GM18508 (cell line): ENCODE measurements at regions not wholly inside any gene's neighbourhood (a gene's known extent, or its start where the extent isn't known, plus 50 kb on each side); places are given as distances from the start of the nearest gene placed in this dataset.
"Not testable (repeated sequence)": the region's sequence is repeated elsewhere in the genome, so short reads cannot be mapped to it uniquely, and the experiment has no call there.

Experiments
- ATAC-seq: cut with Tn5 transposase; IDR thresholded peaks from one replicate; pipeline ENCODE4 v1.9.1; 2021; ENCODE audit warnings: moderate number of reproducible peaks; ENCODE audit not compliant: insufficient read depth, unreplicated experiment

GRCh38 chr13:55977436-55977835, 1163.3 kb upstream of the PRR20A start:
- no peak for ATAC-seq

DNA sequence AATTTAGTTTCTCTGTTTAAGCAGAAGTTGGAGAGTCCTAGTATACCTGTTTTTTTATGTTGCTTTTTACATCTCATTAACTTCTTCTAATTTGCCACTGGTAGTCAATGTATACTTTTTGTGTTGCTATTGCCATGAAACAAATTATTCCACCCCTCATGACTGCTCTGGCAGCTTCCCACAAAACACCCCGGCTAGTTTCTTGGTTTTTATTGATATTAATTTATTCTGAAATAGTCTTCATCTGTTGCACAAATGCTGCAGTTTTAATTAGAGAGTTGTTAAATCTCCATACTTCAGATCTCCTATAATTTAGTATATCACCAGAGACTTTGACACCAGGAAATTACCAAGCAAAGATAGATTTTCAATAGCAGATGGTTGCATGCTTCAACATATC, 1159.3 kb upstream of the PRR20A start:
- ATAC-seq = no peak

GRCh38 chr13:55984026-55984425, 1156.7 kb upstream of the PRR20A start:
- not testable (repeated sequence) for ATAC-seq

DNA sequence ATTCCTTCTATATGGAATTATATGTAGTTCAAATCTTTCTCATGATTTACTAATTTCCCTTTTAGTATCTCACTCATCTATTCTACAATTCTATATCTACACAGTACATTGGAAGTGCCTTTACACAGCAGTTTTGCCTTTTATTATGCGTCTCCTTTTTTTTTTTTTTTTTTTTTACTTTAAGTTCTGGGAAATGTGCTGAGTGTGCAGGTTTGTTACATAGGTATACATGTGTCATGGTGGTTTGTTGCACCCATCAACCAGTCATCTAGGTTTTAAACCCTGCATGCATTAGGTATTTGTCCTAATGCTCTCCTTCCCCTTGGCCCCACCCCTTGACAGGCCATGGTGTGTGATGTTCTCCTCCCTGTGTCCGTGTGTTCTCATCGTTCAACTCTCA, 1150.1 kb upstream of the PRR20A start:
- ATAC-seq = no peak

- ATAC-seq = no peak
Measured at GRCh38 chr13:55991666-55992065, 1149.1 kb upstream of the PRR20A start.

GRCh38 chr13:55992145-55992544, 1148.6 kb upstream of the PRR20A start:
- no peak for ATAC-seq

GRCh38 chr13:55999709-56000108, 1141.0 kb upstream of the PRR20A start:
- no peak for ATAC-seq

DNA sequence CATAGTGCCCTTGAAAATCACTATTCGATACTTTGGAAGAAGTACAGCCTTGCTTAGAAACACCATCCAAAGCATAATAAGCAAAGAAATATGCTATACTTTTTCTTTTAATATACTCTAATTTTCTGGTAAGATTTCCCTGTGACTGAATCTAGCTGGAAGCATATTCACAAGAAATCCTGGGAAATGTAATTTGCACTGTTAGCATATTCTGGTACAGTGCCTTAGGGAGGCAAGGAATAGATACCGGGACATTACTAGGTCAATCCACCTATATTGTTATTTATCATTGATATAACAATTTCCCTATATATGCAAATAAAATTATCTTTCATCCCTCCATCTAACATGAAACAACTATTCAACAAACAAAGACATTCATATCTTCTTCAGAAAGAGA, 1131.3 kb upstream of the PRR20A start:
- ATAC-seq = no peak

- no peak for ATAC-seq
Measured at GRCh38 chr13:56012644-56013043, 1128.1 kb upstream of the PRR20A start.

GRCh38 chr13:56015919-56016318, 1124.8 kb upstream of the PRR20A start:
- no peak for ATAC-seq

- no peak for ATAC-seq
Measured at GRCh38 chr13:56019606-56020005, 1121.1 kb upstream of the PRR20A start.

DNA sequence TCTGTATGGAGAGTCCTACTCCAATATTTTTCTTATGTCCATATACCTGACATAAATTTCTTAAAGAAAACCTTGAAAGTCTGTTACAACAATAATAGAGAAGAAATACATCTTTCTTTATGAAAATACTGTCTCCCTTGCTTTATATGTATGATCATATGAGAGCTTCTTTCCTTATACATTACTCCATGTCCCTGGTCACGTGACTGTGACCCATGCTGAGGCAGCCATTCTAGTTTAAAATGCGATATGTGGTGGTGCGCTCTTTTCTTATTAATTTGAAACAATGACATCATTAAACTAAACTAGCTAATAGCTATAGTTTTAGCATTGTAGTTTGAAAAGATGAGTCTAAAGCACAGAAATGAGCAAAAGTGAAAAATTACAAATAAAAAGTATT, 1120.3 kb upstream of the PRR20A start:
- ATAC-seq = no peak

- no peak for ATAC-seq
Measured at GRCh38 chr13:56039992-56040391, 1100.7 kb upstream of the PRR20A start.

- ATAC-seq = no peak
Measured at GRCh38 chr13:56066321-56066720, 1074.4 kb upstream of the PRR20A start.

GRCh38 chr13:56102641-56103040, 1038.1 kb upstream of the PRR20A start:
- no peak for ATAC-seq

DNA sequence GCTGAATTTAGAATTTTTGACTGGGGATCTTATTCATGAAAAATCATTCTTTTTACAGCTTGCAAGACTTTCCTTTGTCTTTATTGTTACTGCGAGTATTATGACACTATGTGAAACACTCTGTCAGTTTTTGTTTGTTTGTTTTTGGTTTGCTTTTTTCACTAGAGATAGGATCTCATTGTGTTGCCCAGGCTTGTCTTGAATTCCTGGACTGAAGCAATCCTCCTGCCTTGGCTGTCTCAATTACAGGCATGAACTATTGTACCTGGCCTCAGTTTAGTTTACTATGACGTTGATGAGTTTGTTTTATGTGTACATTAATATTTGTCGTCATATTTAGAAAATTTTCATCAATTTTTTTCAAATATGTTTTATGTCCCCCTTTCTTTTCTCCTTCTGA, 1030.0 kb upstream of the PRR20A start:
- ATAC-seq = no peak

GRCh38 chr13:56134524-56134923, 1006.2 kb upstream of the PRR20A start:
- no peak for ATAC-seq

DNA sequence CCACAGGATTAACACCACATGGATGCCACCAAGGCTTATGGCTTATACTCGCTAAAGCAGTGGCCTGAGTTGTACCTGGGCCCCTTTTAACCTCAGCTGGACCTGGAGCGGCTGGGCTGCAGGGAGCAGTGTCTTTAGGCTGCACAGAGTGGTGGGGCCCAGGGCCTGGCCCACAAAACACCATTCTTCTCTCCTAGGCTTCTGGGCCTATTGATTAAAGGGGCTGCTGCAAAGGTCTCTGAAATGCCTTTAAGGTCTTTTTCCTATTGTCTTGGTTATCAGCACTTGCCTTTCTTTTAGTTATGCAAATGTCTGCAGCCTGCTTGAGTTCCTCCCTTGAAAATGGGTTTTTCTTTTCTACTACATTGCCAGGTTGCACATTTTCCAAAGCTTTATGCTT, 973.9 kb upstream of the PRR20A start:
- no peak for ATAC-seq

DNA sequence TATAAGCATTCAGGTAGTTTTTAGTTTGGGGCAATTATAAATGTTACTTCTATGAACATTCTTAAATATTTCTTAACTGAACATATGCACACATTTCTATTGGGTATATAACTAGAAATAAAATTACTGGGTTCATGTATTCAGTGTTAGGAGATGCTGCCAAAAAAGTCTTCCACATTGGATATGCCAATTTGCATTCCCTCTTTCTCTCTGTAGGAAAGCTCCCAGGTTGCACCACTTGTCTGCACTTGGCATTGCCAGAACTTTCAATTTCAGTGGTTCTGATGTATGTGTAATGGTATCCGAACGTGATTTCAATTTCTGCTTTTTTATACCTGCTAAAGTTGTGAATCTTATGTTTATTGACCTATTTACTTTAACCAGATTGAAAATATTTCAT, 972.1 kb upstream of the PRR20A start:
- ATAC-seq = no peak

- ATAC-seq = no peak
Measured at GRCh38 chr13:56173346-56173745, 967.4 kb upstream of the PRR20A start.

DNA sequence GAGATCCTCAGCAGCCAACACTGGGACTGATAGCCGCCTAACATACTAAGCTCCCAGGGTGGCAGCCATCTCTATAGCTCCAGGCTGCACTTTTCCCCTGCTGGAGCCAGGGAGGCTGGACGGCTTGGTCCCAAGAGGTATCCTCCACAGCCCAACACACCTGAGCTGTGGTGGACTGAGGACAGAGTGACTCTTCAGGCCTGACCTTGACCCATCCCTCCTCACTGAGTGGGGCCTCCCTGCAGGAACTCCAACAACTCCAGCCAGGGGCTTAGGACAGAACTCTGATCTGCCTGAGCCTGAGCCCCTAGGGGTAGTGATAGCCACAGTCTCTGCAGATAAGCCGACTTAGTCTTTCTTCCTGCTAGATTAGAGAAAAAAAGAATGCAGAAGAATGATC, 958.1 kb upstream of the PRR20A start:
- ATAC-seq = no peak

- no peak for ATAC-seq
Measured at GRCh38 chr13:56187331-56187730, 953.4 kb upstream of the PRR20A start.

GRCh38 chr13:56188582-56188981, 952.1 kb upstream of the PRR20A start:
- not testable (repeated sequence) for ATAC-seq
